CD4-positive, alpha-beta T cell treated with Interferon alpha-2 for 1 hour (primary cell): ENCODE measurements at regions not wholly inside any gene's neighbourhood (a gene's known extent, or its start where the extent isn't known, plus 50 kb on each side); places are given as distances from the start of the nearest gene placed in this dataset.

Experiments used
- DNase-seq, 2 donors: peaks; one replicate each; pipeline ENCODE4 v3.0.0-alpha.2; 2020 to 2022

GRCh38 chr20:52859156-52859876, 112.8 kb upstream of the TSHZ2 start:
- DNase-seq = no peak

GRCh38 chr20:52852714-52853113, 119.4 kb upstream of the TSHZ2 start:
- no peak for DNase-seq

GRCh38 chr20:52847731-52848359, 124.3 kb upstream of the TSHZ2 start:
- no peak for DNase-seq

GRCh38 chr20:52847029-52847660, 125.0 kb upstream of the TSHZ2 start:
- no peak for DNase-seq

- no peak for DNase-seq
Observed at GRCh38 chr20:52845044-52845443, 127.1 kb upstream of the TSHZ2 start.

- DNase-seq = no peak
Observed at GRCh38 chr20:52843425-52843824, 128.7 kb upstream of the TSHZ2 start.

GRCh38 chr20:52841003-52841402, 131.2 kb upstream of the TSHZ2 start:
- no peak for DNase-seq

GRCh38 chr20:52840041-52840440, 132.1 kb upstream of the TSHZ2 start:
- DNase-seq = no peak

GRCh38 chr20:52838510-52839241, 133.5 kb upstream of the TSHZ2 start:
- no peak for DNase-seq

- no peak for DNase-seq
Observed at GRCh38 chr20:52837378-52837777, 134.8 kb upstream of the TSHZ2 start.

- DNase-seq = no peak
Observed at GRCh38 chr20:52833901-52834300, 138.3 kb upstream of the TSHZ2 start.

- DNase-seq = no peak
Observed at GRCh38 chr20:52832151-52832774, 139.9 kb upstream of the TSHZ2 start.

- DNase-seq = no peak
Observed at GRCh38 chr20:52830598-52830997, 141.6 kb upstream of the TSHZ2 start.

GRCh38 chr20:52829111-52829510, 143.0 kb upstream of the TSHZ2 start:
- no peak for DNase-seq

GRCh38 chr20:52828199-52828598, 144.0 kb upstream of the TSHZ2 start:
- no peak for DNase-seq

- DNase-seq = no peak
Observed at GRCh38 chr20:52826722-52827121, 145.4 kb upstream of the TSHZ2 start.

GRCh38 chr20:52826321-52826720, 145.8 kb upstream of the TSHZ2 start:
- DNase-seq = no peak

GRCh38 chr20:52824494-52825216, 147.5 kb upstream of the TSHZ2 start:
- no peak for DNase-seq

GRCh38 chr20:52823303-52823702, 148.9 kb upstream of the TSHZ2 start:
- DNase-seq = no peak

- DNase-seq = no peak
Observed at GRCh38 chr20:52820641-52821292, 151.4 kb upstream of the TSHZ2 start.

GRCh38 chr20:52818491-52818890, 153.7 kb upstream of the TSHZ2 start:
- no peak for DNase-seq

- no peak for DNase-seq
Observed at GRCh38 chr20:52817981-52818380, 154.2 kb upstream of the TSHZ2 start.
